ENCODE measurements at regions not wholly inside any gene's neighbourhood (a gene's known extent, or its start where the extent isn't known, plus 50 kb on each side); places are given as distances from the start of the nearest gene placed in this dataset.

DNA sequence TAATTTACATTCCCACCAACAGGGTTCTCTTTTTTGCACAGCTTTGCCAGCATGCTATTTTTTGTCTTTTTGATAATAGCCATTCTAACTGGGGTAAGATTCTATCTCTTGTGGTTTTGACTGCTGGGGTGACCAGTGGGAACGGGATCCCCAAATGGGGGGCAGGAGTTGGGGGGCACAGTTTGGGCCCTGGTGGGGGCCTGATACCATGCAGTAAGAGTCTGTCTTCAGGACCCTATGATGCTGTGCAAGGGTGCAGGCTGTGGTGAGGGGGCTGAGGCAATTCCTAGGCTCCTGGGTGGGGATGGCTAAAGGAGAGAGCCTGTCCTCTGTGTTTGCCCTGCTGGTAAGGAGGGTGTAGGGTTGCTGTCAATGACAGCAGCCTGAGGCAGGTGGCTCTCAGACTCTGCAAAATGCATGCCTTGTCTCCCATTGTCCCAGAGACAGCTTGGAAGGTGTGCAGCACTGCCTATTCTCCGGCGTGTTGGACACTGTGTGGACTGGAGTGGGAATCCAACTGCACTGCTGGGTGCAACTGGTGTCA, 172.7 kb upstream of the ARHGAP24 start:
- TF ChIP-seq, protein P1, sequence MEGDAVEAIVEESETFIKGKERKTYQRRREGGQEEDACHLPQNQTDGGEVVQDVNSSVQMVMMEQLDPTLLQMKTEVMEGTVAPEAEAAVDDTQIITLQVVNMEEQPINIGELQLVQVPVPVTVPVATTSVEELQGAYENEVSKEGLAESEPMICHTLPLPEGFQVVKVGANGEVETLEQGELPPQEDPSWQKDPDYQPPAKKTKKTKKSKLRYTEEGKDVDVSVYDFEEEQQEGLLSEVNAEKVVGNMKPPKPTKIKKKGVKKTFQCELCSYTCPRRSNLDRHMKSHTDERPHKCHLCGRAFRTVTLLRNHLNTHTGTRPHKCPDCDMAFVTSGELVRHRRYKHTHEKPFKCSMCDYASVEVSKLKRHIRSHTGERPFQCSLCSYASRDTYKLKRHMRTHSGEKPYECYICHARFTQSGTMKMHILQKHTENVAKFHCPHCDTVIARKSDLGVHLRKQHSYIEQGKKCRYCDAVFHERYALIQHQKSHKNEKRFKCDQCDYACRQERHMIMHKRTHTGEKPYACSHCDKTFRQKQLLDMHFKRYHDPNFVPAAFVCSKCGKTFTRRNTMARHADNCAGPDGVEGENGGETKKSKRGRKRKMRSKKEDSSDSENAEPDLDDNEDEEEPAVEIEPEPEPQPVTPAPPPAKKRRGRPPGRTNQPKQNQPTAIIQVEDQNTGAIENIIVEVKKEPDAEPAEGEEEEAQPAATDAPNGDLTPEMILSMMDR (conservative IDR thresholded peaks at IDR 0.05; ENCODE audit: low read depth, low read length) = no peak
- no peak for TF ChIP-seq EZH2 (IDR thresholded peaks at IDR 0.05; ENCODE audit: borderline replicate concordance, low read depth, low read length, poor library complexity, severe bottlenecking)
